ENCODE measurements at regions not wholly inside any gene's neighbourhood (a gene's known extent, or its start where the extent isn't known, plus 50 kb on each side); places are given as distances from the start of the nearest gene placed in this dataset.
"Not testable (repeated sequence)": the region's sequence is repeated elsewhere in the genome, so short reads cannot be mapped to it uniquely, and the experiment has no call there.

GRCh38 chr12:25681580-25681979 is 128.5 kb upstream of the LMNTD1 start:
- DNase-seq (ENCODE audit: extremely low read depth, low read depth, low spot score) = no peak

DNA sequence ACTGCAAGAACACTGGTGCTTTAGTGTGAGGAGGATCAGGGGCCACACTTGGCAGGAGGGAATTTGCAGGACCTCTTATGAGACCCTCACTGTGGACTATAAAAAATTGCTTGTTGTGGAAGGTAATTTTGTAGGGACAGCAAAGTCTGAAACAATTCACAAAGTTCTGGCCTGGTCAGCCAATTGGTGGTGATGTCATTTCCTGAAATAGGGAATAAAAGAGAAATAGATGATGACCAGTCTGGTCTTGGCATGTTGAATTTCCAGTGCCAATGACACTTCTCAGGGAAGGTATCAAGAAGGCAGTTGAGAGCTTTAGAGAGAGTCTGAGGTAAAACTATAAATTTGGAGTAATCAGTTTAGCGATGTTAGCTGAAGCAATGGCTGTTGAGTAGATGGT is 129.3 kb upstream of the LMNTD1 start:
- no peak for DNase-seq (ENCODE audit: extremely low read depth, low read depth, low spot score)

GRCh38 chr12:25684070-25684469 is 131.0 kb upstream of the LMNTD1 start:
- no peak for DNase-seq (ENCODE audit: extremely low read depth, low read depth, low spot score)

- no peak for DNase-seq (ENCODE audit: extremely low read depth, low read depth, low spot score)
Measured at GRCh38 chr12:25686351-25686750, 133.3 kb upstream of the LMNTD1 start.

DNA sequence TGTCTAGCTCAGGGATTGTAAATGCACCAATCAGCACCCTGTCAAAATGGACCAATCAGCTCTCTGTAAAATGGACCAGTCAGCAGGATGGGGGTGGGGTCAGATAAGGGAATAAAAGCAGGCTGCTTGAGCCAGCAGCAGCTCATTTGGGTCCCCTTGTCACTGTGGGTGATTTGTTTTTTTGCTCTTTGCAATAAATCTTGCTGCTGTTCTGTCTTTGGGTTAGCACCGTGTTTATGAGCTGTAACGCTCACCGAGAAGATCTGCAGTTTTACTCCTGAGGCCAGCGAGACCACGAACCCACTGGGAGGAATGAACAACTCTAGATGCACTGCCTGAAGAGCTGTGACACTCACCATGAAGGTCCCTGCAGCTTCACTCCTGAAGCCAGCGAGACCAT is 134.1 kb upstream of the LMNTD1 start:
- DNase-seq (ENCODE audit: extremely low read depth, low read depth, low spot score) = no peak

DNA sequence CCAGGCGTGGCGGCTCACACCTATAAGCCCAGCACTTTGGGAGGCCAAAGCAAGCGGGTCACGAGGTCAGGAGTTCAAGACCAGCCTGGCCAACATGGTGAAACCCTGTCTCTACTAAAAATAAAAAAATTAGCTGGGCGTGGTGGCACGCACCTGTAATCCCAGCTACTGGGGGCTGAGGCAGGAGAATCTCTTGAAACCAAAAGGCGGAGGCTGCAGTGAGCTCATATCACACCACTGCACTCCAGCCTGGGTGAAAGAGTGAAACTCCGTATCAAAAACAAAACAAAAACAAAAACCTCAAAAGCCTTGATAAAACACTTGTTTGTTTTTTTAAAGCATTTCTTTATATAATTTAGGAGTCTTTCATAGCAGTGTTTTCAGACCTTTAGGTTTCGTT is 135.8 kb upstream of the LMNTD1 start:
- DNase-seq (ENCODE audit: extremely low read depth, low read depth, low spot score) = not testable (repeated sequence)

DNA sequence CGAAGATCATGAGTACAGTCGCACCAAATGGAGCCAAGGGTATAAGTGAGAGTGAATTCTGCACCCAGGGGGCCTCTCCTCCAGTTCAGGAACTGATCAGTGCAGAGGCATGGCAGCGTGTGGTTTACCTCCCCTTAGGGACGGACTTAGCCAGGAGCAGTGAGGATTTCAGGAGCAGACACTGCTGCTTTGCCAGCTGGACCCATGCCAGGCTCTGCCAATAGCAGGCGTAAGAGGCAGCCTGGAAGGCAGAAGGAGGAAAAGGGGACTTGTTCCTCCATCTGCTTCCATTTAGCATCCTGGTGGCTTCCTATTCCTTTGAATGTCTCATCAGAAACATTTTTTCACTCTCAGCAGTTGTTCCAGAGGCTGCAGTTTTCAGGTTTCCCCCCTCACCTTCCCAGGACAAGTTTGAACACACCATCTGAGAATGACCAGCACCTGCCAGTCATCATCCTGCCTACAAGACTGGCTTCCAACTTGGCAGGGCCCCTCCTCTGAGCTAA is 137.0 kb upstream of the LMNTD1 start:
- DNase-seq (ENCODE audit: extremely low read depth, low read depth, low spot score) = no peak

DNA sequence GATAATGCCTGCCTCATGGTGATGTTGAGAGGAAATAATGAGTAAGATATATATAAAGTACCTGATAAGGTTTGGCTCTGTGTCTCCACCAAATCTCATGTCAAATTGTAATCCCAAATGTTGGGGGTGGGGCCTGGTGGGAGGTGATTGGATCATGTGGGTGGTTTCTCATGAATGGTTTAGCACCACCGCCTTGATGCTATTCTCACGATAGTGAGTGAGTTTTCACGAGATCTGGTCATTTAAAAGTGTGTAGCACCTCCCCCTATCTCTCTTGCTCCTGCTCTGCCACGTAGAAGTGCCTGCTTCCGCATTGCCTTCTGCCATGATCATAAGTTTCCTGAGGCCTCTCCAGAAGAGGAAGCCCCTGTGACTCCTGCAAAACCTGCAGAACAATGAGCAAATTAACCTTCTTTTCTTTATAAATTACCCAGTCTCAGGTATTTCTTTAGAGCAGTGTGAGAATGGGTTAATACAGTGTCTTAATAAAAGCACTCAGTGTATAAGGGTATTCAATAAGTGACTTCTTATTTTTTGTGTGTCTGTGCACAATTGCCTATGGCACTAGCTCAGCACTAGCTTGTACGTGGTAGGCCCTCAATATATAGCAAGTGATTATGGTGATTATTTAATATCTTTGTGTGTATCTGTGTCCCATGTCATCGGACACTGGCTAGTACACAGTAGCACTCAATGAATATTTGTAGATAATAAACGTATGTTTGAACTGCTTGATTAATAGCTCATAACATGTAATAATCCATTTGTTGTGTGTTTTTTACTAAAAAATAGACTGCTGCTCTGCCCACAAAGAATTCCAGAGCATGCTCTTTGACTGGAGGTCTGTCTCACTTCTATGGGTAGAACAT is 138.1 kb upstream of the LMNTD1 start:
- DNase-seq (ENCODE audit: extremely low read depth, low read depth, low spot score) = no peak

DNA sequence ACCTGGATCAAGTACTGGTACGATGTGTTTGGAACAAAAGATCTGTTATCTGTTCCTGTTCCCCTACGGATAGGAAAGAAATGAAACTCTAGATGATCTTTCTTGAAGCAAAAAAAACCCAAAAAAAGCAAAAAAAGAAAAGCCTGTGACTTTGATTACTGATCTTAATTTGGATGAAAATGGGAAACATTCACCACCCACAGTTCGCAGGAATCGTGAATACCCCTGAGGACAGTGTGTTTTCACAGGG is 138.7 kb upstream of the LMNTD1 start:
- DNase-seq (ENCODE audit: extremely low read depth, low read depth, low spot score) = no peak

GRCh38 chr12:25692115-25693035 is 139.3 kb upstream of the LMNTD1 start:
- no peak for DNase-seq (ENCODE audit: extremely low read depth, low read depth, low spot score)

DNA sequence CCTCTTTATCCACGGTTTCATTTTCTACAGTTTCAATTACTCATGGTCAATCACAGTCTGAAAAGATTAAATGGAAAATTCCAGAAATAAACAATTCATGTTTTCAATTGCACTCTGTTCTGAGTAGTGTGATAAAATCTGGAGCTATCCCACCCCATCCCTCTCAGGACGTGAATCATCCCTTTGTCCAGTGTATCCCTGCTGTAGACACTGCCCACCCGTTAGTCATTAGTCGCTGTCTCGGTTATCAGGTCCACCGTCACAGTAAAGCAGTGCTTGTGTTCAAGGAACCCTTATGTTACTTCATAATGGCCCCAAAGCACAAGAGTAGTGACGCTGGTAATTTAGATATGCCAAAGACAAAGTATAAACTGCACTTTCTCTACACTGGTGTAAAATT is 141.0 kb upstream of the LMNTD1 start:
- peak; percentile 41 for DNase-seq (ENCODE audit: extremely low read depth, low read depth, low spot score)

DNA sequence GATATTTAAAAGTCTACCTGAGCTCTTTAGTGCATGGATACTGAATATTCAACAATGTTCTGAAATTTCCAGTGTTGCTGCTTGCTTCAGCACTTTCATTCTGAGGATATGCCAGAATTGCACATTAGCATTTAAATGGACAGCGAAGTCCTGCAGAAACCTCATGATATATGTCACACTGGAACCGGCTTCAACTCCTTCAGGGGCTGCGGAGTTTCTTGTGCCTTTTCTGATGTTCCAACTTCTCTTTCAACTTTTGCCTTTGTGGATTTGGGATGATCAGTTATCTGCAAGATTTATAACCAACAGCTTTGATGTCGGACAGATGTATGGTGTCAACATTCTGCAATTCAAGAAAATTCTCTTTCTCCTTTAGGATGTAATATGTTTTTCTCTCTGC is 142.5 kb upstream of the LMNTD1 start:
- DNase-seq (ENCODE audit: extremely low read depth, low read depth, low spot score) = no peak

DNA sequence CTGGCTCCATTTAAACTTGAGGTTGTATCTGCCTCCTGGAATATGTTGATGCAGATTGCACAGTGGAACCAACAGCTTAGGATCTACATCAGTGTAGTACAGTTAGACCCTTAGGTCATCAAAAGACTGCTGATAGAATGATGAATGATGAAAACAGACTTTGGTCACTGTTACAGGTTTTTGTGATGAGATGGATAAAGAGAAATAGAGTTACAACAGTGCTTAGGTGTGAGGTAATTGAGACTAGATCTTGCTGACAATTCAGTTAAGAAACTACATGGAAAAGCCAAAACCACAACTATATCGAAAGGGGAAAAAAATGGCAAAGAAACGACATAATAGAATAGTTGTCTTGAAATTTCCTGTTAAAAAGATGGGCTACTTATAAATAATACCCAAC is 145.7 kb upstream of the LMNTD1 start:
- DNase-seq (ENCODE audit: extremely low read depth, low read depth, low spot score) = no peak

- no peak for DNase-seq (ENCODE audit: extremely low read depth, low read depth, low spot score)
Measured at GRCh38 chr12:25699454-25699853, 146.4 kb upstream of the LMNTD1 start.

GRCh38 chr12:25701290-25701689 is 148.2 kb upstream of the LMNTD1 start:
- DNase-seq (ENCODE audit: extremely low read depth, low read depth, low spot score) = no peak

DNA sequence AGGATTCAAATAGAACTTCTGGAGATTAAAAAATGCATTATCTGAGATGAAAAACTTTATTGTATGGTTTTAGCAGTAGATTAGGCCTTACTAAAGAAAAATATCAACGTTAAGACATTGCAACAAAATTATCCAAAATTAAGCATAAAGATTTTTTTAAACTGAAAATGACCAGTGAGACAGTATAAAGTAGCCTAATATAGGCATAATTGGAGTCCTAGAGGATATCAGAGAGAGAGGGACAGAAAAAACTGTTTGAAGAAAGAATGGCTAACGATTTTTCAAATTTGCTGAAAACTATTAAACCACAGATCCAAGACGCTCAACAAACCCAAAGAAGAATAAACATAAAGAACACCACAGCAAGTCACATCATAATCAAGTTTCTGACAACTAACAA is 149.5 kb upstream of the LMNTD1 start:
- no peak for DNase-seq (ENCODE audit: extremely low read depth, low read depth, low spot score)

DNA sequence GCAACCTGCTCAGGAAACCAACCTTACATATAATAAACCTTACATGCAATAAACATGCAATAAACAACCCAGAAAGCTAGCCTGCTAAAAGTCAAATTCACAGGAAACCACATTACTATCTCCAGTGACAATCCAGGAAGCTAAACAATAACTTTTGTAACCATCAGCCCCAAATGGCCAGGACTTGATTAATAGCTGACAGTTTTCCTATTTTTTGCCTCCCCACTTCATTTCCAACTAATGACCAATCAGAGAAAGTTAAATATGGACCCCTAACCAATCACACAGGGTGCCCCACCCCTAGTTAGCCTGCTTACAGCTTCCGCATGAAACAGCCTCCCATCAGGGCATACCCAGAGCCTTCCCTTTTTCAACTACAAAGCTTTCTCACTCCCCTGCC is 152.2 kb upstream of the LMNTD1 start:
- no peak for DNase-seq (ENCODE audit: extremely low read depth, low read depth, low spot score)

DNA sequence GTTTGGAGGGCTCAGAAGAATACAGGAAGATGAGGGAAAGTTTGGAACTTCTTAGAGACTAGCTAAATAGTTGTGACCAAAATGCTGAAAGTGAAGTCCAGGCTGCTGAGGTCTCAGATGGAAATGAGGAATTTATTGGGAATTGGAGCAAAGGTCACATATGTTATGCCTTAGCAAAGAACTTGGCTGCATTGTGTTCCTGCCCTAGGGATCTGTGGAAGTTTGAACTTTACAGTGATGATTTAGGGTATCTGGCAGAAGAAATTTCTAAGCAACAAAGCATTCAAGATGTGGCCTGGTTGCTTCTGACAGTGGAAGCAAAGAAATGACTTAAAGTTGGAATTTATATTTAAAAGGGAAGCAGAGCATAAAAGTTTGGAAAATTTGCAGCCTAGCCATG is 153.6 kb upstream of the LMNTD1 start:
- not testable (repeated sequence) for DNase-seq (ENCODE audit: extremely low read depth, low read depth, low spot score)

DNA sequence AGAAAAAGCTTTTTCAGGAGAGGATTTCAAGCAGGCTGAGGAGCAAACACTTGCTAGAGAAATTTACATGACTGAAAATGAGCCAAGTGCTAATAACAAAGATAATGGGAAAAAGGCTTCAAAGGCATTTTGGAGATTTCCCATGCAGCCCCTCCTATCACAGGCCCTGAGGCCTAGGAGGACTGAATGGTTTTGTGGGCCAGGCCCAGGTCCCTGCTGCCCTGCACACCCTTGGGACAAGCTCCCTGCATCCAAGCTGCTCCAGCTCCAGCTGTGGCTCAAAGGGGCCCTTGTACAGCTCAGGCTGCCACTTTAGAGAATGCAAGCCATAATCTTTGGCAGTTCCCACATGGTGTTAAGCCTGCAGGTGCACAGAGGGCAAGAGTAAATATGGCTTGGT is 154.0 kb upstream of the LMNTD1 start:
- DNase-seq (ENCODE audit: extremely low read depth, low read depth, low spot score) = no peak

GRCh38 chr12:25708661-25709060 is 155.6 kb upstream of the LMNTD1 start:
- DNase-seq (ENCODE audit: extremely low read depth, low read depth, low spot score) = no peak

GRCh38 chr12:25710128-25710527 is 157.0 kb upstream of the LMNTD1 start:
- DNase-seq (ENCODE audit: extremely low read depth, low read depth, low spot score) = no peak

Measured in glomerular endothelial cell (primary cell).